ENCODE measurements at regions not wholly inside any gene's neighbourhood (a gene's known extent, or its start where the extent isn't known, plus 50 kb on each side); places are given as distances from the start of the nearest gene placed in this dataset.

DNA sequence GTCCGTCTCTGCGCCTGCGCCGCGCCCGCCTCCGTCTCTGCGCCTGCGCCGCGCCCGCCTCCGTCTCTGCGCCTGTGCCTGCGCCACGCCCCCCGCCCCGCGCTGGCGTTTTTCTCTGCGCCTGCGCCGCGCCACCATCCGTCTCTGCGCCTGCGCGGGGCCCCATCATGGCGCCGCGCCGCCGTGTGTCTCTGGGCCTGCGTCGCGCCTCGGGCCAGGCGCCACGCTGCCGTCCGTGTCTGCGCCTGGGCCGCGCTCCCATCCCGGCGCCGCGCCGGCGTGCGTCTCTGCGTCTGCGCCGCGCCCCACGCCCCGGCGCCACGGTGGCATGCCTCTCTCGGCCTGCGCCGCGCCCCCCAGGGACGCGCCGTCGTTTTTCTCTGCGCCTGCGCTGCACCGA, 51.8 kb upstream of the DUX4 start:
- no peak overlapping the region for H2AFZ ChIP-seq (ENCODE audit: low read depth)
- no peaks in the 10 kb centered on the region for H3K79me2 ChIP-seq (ENCODE audit: insufficient read depth)
- 95% methylated on average over 69 of the region's 70 CpGs for WGBS (ENCODE audit: low lambda C conversion rate)
- H3K4me2 ChIP-seq: no peak overlapping the region
- H3K27me3 ChIP-seq (ENCODE audit: insufficient read depth): no peaks in the 10 kb centered on the region
- no peaks in the 10 kb centered on the region for H3K9me3 ChIP-seq
- no peaks in the 10 kb centered on the region for H4K20me1 ChIP-seq (ENCODE audit: insufficient read depth)
- H3K9ac ChIP-seq: no peak overlapping the region
- H3K36me3 ChIP-seq (replicated peaks in 1 of 2; ENCODE audit: control insufficient read depth in 1 of 2, insufficient read depth in 2 of 2, low read length in 1 of 2): no peaks in the 10 kb centered on the region
- H3K9me2 ChIP-seq: no peaks in the 10 kb centered on the region
- H3K27ac ChIP-seq (ENCODE audit: low read depth in 2 of 2, low read length in 1 of 2): no peak overlapping the region
- POLR2A ChIA-PET: no interaction called here
- no peaks in the 10 kb centered on the region for H3F3A ChIP-seq (replicated peaks; ENCODE audit: insufficient read depth)
- TF ChIP-seq SMC3 (IDR thresholded peaks at IDR 0.05; ENCODE audit: low read depth, low read length): no peak
- TF ChIP-seq NFIC (IDR thresholded peaks at IDR 0.05; ENCODE audit: borderline replicate concordance): no peak
- no peak for TF ChIP-seq TEAD4 (IDR thresholded peaks at IDR 0.05; ENCODE audit: borderline replicate concordance, insufficient read depth)
- TF ChIP-seq GABPA (IDR thresholded peaks at IDR 0.05; ENCODE audit: low read depth): no peak
- TF ChIP-seq, protein P1, sequence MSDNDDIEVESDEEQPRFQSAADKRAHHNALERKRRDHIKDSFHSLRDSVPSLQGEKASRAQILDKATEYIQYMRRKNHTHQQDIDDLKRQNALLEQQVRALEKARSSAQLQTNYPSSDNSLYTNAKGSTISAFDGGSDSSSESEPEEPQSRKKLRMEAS (IDR thresholded peaks at IDR 0.05; ENCODE audit: low read depth): no peak
- no peak for TF ChIP-seq CHD2 (IDR thresholded peaks at IDR 0.05; ENCODE audit: low read length, partially characterized antibody)
- TF ChIP-seq RCOR1 (IDR thresholded peaks at IDR 0.05; ENCODE audit: low read length): no peak
- TF ChIP-seq EP300 (IDR thresholded peaks at IDR 0.05; ENCODE audit: borderline replicate concordance in 1 of 2, low read depth in 1 of 2, low read length in 1 of 2): no peak
- TF ChIP-seq, protein P2, sequence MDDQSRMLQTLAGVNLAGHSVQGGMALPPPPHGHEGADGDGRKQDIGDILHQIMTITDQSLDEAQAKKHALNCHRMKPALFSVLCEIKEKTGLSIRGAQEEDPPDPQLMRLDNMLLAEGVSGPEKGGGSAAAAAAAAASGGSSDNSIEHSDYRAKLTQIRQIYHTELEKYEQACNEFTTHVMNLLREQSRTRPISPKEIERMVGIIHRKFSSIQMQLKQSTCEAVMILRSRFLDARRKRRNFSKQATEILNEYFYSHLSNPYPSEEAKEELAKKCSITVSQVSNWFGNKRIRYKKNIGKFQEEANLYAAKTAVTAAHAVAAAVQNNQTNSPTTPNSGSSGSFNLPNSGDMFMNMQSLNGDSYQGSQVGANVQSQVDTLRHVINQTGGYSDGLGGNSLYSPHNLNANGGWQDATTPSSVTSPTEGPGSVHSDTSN (IDR thresholded peaks at IDR 0.05): no peak
- TF ChIP-seq, protein P3, sequence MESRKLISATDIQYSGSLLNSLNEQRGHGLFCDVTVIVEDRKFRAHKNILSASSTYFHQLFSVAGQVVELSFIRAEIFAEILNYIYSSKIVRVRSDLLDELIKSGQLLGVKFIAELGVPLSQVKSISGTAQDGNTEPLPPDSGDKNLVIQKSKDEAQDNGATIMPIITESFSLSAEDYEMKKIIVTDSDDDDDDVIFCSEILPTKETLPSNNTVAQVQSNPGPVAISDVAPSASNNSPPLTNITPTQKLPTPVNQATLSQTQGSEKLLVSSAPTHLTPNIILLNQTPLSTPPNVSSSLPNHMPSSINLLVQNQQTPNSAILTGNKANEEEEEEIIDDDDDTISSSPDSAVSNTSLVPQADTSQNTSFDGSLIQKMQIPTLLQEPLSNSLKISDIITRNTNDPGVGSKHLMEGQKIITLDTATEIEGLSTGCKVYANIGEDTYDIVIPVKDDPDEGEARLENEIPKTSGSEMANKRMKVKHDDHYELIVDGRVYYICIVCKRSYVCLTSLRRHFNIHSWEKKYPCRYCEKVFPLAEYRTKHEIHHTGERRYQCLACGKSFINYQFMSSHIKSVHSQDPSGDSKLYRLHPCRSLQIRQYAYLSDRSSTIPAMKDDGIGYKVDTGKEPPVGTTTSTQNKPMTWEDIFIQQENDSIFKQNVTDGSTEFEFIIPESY (IDR thresholded peaks at IDR 0.05; ENCODE audit: borderline replicate concordance, low read depth): no peak
- TF ChIP-seq, protein P4, sequence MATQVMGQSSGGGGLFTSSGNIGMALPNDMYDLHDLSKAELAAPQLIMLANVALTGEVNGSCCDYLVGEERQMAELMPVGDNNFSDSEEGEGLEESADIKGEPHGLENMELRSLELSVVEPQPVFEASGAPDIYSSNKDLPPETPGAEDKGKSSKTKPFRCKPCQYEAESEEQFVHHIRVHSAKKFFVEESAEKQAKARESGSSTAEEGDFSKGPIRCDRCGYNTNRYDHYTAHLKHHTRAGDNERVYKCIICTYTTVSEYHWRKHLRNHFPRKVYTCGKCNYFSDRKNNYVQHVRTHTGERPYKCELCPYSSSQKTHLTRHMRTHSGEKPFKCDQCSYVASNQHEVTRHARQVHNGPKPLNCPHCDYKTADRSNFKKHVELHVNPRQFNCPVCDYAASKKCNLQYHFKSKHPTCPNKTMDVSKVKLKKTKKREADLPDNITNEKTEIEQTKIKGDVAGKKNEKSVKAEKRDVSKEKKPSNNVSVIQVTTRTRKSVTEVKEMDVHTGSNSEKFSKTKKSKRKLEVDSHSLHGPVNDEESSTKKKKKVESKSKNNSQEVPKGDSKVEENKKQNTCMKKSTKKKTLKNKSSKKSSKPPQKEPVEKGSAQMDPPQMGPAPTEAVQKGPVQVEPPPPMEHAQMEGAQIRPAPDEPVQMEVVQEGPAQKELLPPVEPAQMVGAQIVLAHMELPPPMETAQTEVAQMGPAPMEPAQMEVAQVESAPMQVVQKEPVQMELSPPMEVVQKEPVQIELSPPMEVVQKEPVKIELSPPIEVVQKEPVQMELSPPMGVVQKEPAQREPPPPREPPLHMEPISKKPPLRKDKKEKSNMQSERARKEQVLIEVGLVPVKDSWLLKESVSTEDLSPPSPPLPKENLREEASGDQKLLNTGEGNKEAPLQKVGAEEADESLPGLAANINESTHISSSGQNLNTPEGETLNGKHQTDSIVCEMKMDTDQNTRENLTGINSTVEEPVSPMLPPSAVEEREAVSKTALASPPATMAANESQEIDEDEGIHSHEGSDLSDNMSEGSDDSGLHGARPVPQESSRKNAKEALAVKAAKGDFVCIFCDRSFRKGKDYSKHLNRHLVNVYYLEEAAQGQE (IDR thresholded peaks at IDR 0.05; ENCODE audit: low read depth, low read length): no peak
- TF ChIP-seq RXRA (IDR thresholded peaks at IDR 0.05; ENCODE audit: borderline replicate concordance, low read depth): no peak
- TF ChIP-seq TAF1 (IDR thresholded peaks at IDR 0.05; ENCODE audit: borderline replicate concordance, low read depth, low read length): no peak
- no peak for TF ChIP-seq FOXM1 (IDR thresholded peaks at IDR 0.05; ENCODE audit: low read depth)
- no peak for TF ChIP-seq ELF1 (IDR thresholded peaks at IDR 0.05)
- TF ChIP-seq MEF2A (IDR thresholded peaks at IDR 0.05; ENCODE audit: borderline replicate concordance, low read depth): no peak
- TF ChIP-seq JUND (IDR thresholded peaks at IDR 0.05): no peak
- TF ChIP-seq FOXJ3 (CRISPR knock-in tag; IDR thresholded peaks at IDR 0.05): no peak
- TF ChIP-seq SIN3A (IDR thresholded peaks at IDR 0.05; ENCODE audit: borderline replicate concordance, low read depth, low read length): no peak
- TF ChIP-seq, protein P5, sequence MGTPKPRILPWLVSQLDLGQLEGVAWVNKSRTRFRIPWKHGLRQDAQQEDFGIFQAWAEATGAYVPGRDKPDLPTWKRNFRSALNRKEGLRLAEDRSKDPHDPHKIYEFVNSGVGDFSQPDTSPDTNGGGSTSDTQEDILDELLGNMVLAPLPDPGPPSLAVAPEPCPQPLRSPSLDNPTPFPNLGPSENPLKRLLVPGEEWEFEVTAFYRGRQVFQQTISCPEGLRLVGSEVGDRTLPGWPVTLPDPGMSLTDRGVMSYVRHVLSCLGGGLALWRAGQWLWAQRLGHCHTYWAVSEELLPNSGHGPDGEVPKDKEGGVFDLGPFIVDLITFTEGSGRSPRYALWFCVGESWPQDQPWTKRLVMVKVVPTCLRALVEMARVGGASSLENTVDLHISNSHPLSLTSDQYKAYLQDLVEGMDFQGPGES (IDR thresholded peaks at IDR 0.05; ENCODE audit: low read depth, low read length): no peak
- DNase-seq: no peak
- CTCF ChIA-PET: no interaction called here
- no peak overlapping the region for H3K4me3 ChIP-seq (ENCODE audit: low read depth in 2 of 2, low read length in 1 of 2)
- H3K4me1 ChIP-seq (ENCODE audit: control insufficient read depth in 1 of 2, insufficient read depth in 2 of 2, low read depth in 1 of 2, low read length in 1 of 2): no peaks in the 10 kb centered on the region

Measured in SK-N-SH (cell line).